HepG2 (cell line): ENCODE measurements at regions not wholly inside any gene's neighbourhood (a gene's known extent, or its start where the extent isn't known, plus 50 kb on each side); places are given as distances from the start of the nearest gene placed in this dataset.

Experiments used
- ATAC-seq: fragments of 200-7000 bp; cut with Tn5 transposase; 3 replicates; pipeline ENCODE4 v1.9.1; 2020; ENCODE audit warnings: mild to moderate bottlenecking, moderate library complexity
- BruUV-seq: library from RNA; stranded (reverse); fragments of 400-500 nt; replicated peaks from 2 replicates; lab custom pipeline; 2021; lab: Mats Ljungman, UMichigan
- CTCF ChIA-PET: fragments of 300-600 bp; formaldehyde crosslinking; extraction: SDS; loops from one replicate; lab custom pipeline; 2021; ENCODE audit warnings: low total read pairs, inconsistent platforms, low intra/inter-chr PET ratio; lab: Yijun Ruan, JAX
- POLR2A ChIA-PET: fragments of 350-600 bp; sonication (Branson Sonifier 250); formaldehyde crosslinking; loops from one replicate; lab custom pipeline; 2020; ENCODE audit warnings: antibody characterized with exemption, inconsistent platforms; lab: Yijun Ruan, JAX
- DNase-seq: peaks from one replicate; pipeline ENCODE4 v3.0.0-alpha.2; 2015; ENCODE audit warnings: low spot score
- FAIRE-seq: peaks from 3 replicates; lab custom pipeline; 2011; peaks lifted over from hg19 to GRCh38; lab: Jason Lieb, UNC
- H2AFZ ChIP-seq: one replicate; pipeline ENCODE4 v1.6.1; 2011; ENCODE audit warnings: low read length, inconsistent platforms
- H3K27ac ChIP-seq: fragments of 300-600 bp; 3 replicates; pipeline ENCODE4 v1.8.0; 2011; ENCODE audit warnings: mixed run types, mild to moderate bottlenecking, mixed read lengths, low read length, inconsistent platforms; ENCODE audit not compliant: insufficient read depth; ENCODE audit errors: extremely low read length
- H3K27me3 ChIP-seq, 2 experiments: fragments of 200-600 bp in 1 of 2; 2 replicates in 1 of 2; 3 replicates in 1 of 2; pipeline versions ENCODE4 v1.6.0 to v1.8.0; 2011; ENCODE audit warnings: low read length in 2 of 2, mild to moderate bottlenecking in 2 of 2, moderate library complexity in 2 of 2, inconsistent platforms in 1 of 2; ENCODE audit not compliant: insufficient read depth in 2 of 2, control insufficient read depth in 1 of 2
- H3K36me3 ChIP-seq, 2 experiments: fragments of 200-600 bp in 1 of 2; replicated peaks in 1 of 2; 2 replicates in 1 of 2; 3 replicates in 1 of 2; pipeline versions ENCODE4 v1.5.1 to v1.8.0; 2011; ENCODE audit warnings: low read length in 2 of 2, inconsistent platforms in 1 of 2; ENCODE audit not compliant: insufficient read depth in 2 of 2, control insufficient read depth in 1 of 2
- H3K4me1 ChIP-seq: 2 replicates; pipeline ENCODE4 v1.5.1; 2012; ENCODE audit warnings: low read length, inconsistent platforms; ENCODE audit not compliant: insufficient read depth
- H3K4me2 ChIP-seq: 2 replicates; pipeline ENCODE4 v1.6.0; 2011; ENCODE audit warnings: low read depth, low read length, inconsistent platforms
- H3K4me3 ChIP-seq, 3 experiments: fragments of 200-600 bp in 1 of 3; sonication (generic), shearing (Covaris generic) in 1 of 3; replicated peaks in 1 of 3; 2 replicates each; pipeline ENCODE4 v1.5.1; 2011 to 2016; ENCODE audit warnings: low read length in 3 of 3, inconsistent platforms in 2 of 3, low read depth in 2 of 3, mild to moderate bottlenecking in 2 of 3, control low read depth in 1 of 3, mixed read lengths in 1 of 3; ENCODE audit not compliant: insufficient read depth in 1 of 3
- H3K79me2 ChIP-seq: one replicate; pipeline ENCODE4 v1.6.1; 2011; ENCODE audit warnings: low read length, inconsistent platforms; ENCODE audit not compliant: insufficient read depth
- H3K9ac ChIP-seq: 2 replicates; pipeline ENCODE4 v1.6.0; 2011; ENCODE audit warnings: mild to moderate bottlenecking, low read depth, low read length, inconsistent platforms; ENCODE audit not compliant: insufficient read depth
- H3K9me3 ChIP-seq: 2 replicates; pipeline ENCODE4 v1.5.1; 2012; ENCODE audit warnings: mild to moderate bottlenecking, low read length
- H4K20me1 ChIP-seq: 2 replicates; pipeline ENCODE4 v1.6.0; 2011; ENCODE audit warnings: inconsistent platforms, mild to moderate bottlenecking, low read length, moderate library complexity; ENCODE audit not compliant: insufficient read depth
- CHCHD3 ChIP-seq: sonication (generic); formaldehyde crosslinking; IDR thresholded peaks from 2 replicates; pipeline ENCODE4 v1.8.0; 2022; ENCODE audit warnings: mild to moderate bottlenecking, missing genetic modification reagents, moderate library complexity
- CREB1 ChIP-seq, 2 experiments: fragments of 450-650 bp in 1 of 2; IDR thresholded peaks; 2 replicates each; pipeline ENCODE4 v1.6.1; 2016 to 2017; ENCODE audit warnings: control low read depth in 1 of 2, mild to moderate bottlenecking in 1 of 2, missing compliant biosample characterization in 1 of 2, missing genetic modification characterization in 1 of 2
- FOSL1 ChIP-seq: sonication (generic); formaldehyde crosslinking; IDR thresholded peaks from 2 replicates; pipeline ENCODE4 v1.9.0; 2021; ENCODE audit warnings: missing genetic modification reagents, borderline replicate concordance
- HDAC2 ChIP-seq: sonication (generic); formaldehyde crosslinking; IDR thresholded peaks from 2 replicates; pipeline ENCODE4 v1.4.0; 2020; ENCODE audit warnings: missing genetic modification reagents
- IRF9 ChIP-seq: sonication (generic); formaldehyde crosslinking; IDR thresholded peaks from 2 replicates; pipeline ENCODE4 v1.8.0; 2022; ENCODE audit warnings: missing genetic modification reagents, mild to moderate bottlenecking, borderline replicate concordance
- JARID2 ChIP-seq: sonication (generic); formaldehyde crosslinking; IDR thresholded peaks from 2 replicates; pipeline ENCODE4 v1.8.1; 2023; ENCODE audit warnings: missing genetic modification reagents, inconsistent platforms; ENCODE audit not compliant: insufficient replicate concordance
- NR2C2 ChIP-seq: sonication (generic); formaldehyde crosslinking; IDR thresholded peaks from 2 replicates; pipeline ENCODE4 v1.4.0; 2020; ENCODE audit warnings: missing genetic modification reagents, mild to moderate bottlenecking, moderate library complexity, borderline replicate concordance
- REL ChIP-seq: sonication (generic); formaldehyde crosslinking; conservative IDR thresholded peaks from 2 replicates; pipeline ENCODE4 v1.8.0; 2022; ENCODE audit warnings: mild to moderate bottlenecking, missing genetic modification reagents, moderate library complexity
- SP5 ChIP-seq: IDR thresholded peaks from 2 replicates; pipeline ENCODE4 v1.6.1; 2016; ENCODE audit warnings: low read depth, borderline replicate concordance
- TBP ChIP-seq: sonication (generic); formaldehyde crosslinking; IDR thresholded peaks from 2 replicates; pipeline ENCODE4 v1.5.0; 2020; ENCODE audit warnings: missing genetic modification reagents
- YEATS2 ChIP-seq: sonication (generic); formaldehyde crosslinking; IDR thresholded peaks from 2 replicates; pipeline ENCODE4 v1.4.0; 2020; ENCODE audit warnings: missing genetic modification reagents, borderline replicate concordance
- ZFP82 ChIP-seq: sonication (generic); formaldehyde crosslinking; IDR thresholded peaks from 2 replicates; pipeline ENCODE4 v1.5.1; 2020; ENCODE audit warnings: mild to moderate bottlenecking, missing genetic modification reagents, borderline replicate concordance
- ZFP90 ChIP-seq: sonication (generic); formaldehyde crosslinking; IDR thresholded peaks from 2 replicates; pipeline ENCODE4 v1.8.0; 2022; ENCODE audit warnings: missing genetic modification reagents, mild to moderate bottlenecking, inconsistent platforms, borderline replicate concordance
- ZNF138 ChIP-seq: sonication (generic); formaldehyde crosslinking; IDR thresholded peaks from 2 replicates; pipeline ENCODE4 v1.5.0; 2020; ENCODE audit warnings: mild to moderate bottlenecking, low read depth, missing genetic modification reagents
- ZNF501 ChIP-seq: sonication (generic); formaldehyde crosslinking; IDR thresholded peaks from 2 replicates; pipeline ENCODE4 v1.5.1; 2020; ENCODE audit warnings: mild to moderate bottlenecking, moderate library complexity, missing genetic modification reagents
- ZNF576 ChIP-seq: sonication (generic); formaldehyde crosslinking; IDR thresholded peaks from 2 replicates; pipeline ENCODE4 v1.4.0; 2020; ENCODE audit warnings: mild to moderate bottlenecking, missing genetic modification reagents
- ZNF841 ChIP-seq: sonication (generic); formaldehyde crosslinking; IDR thresholded peaks from 2 replicates; pipeline ENCODE4 v1.8.1; 2023; ENCODE audit warnings: missing genetic modification reagents, borderline replicate concordance
- WGBS: methylation state at CpG from one replicate; pipeline ENCODE4 v1.1.6; 2017; ENCODE audit warnings: low lambda C conversion rate; 5-methylcytosine and 5-hydroxymethylcytosine counted together
- in situ Hi-C: cut with HindIII; loops from 2 replicates; pipeline ENCODE4 v1.10.0; 2017; ENCODE audit warnings: low pct_unique_long_range_greater_than_20kb; ENCODE audit not compliant: extremely low pct_ligation_motif_present
- intact Hi-C: fragments of 100-400 bp; cut with micrococcal nuclease; formaldehyde crosslinking; loops from one replicate; pipeline ENCODE4 v1.10.0; 2022; ENCODE audit not compliant: unreplicated experiment
- TF ChIP-seq, protein P1 (sequence below): sonication (generic); formaldehyde crosslinking; IDR thresholded peaks from 2 replicates; pipeline ENCODE4 v1.4.0; 2020; ENCODE audit warnings: missing genetic modification reagents, borderline replicate concordance
- TF ChIP-seq, protein P2 (sequence below): sonication (generic); formaldehyde crosslinking; IDR thresholded peaks from 2 replicates; pipeline ENCODE4 v1.8.0; 2022; ENCODE audit warnings: missing genetic modification reagents, mild to moderate bottlenecking, inconsistent platforms, borderline replicate concordance
- TF ChIP-seq, protein P3 (sequence below), 2 experiments: fragments of 450-650 bp in 1 of 2; sonication (generic) in 1 of 2; formaldehyde crosslinking; IDR thresholded peaks; 2 replicates each; pipeline versions ENCODE4 v1.5.0 to v1.8.0; 2020 to 2022; ENCODE audit warnings: mild to moderate bottlenecking in 1 of 2, missing genetic modification reagents in 1 of 2

- H4K20me1 ChIP-seq: no peaks in the 10 kb centered on the region
- intact Hi-C loops: no loop called here
- in situ Hi-C loops: no loop called here
- H3K9me3 ChIP-seq: no peaks in the 10 kb centered on the region
- ChIA-PET CTCF (no interaction called here), POLR2A (no interaction called here)
- no peak overlapping the region for H3K9ac ChIP-seq
- no TSS peak for BruUV-seq
- no peak overlapping the region for H3K4me2 ChIP-seq
- no peak for DNase-seq
- FAIRE-seq: no peak
- H3K36me3 ChIP-seq: no peaks in the 10 kb centered on the region
- no peak overlapping the region for H2AFZ ChIP-seq
- no peak for TF ChIP-seq ZNF501 (CRISPR knock-in tag)
- no peak for TF ChIP-seq FOSL1 (CRISPR knock-in tag)
- no peak for TF ChIP-seq ZNF138 (CRISPR knock-in tag)
- TF ChIP-seq CREB1 (IDR thresholded peaks at IDR 0.05): no peak
- no peak for TF ChIP-seq CREB1 (CRISPR knock-in tag; IDR thresholded peaks at IDR 0.05)
- no peak for TF ChIP-seq TBP
- no peak for TF ChIP-seq ZFP90
- no peak for TF ChIP-seq HDAC2
- no peak for TF ChIP-seq IRF9 (CRISPR knock-in tag)
- no peak for TF ChIP-seq ZNF576 (CRISPR knock-in tag)
- no peak for TF ChIP-seq REL (CRISPR knock-in tag)
- TF ChIP-seq ZNF841 (CRISPR knock-in tag): no peak
- TF ChIP-seq YEATS2 (CRISPR knock-in tag): no peak
- TF ChIP-seq, protein P1, sequence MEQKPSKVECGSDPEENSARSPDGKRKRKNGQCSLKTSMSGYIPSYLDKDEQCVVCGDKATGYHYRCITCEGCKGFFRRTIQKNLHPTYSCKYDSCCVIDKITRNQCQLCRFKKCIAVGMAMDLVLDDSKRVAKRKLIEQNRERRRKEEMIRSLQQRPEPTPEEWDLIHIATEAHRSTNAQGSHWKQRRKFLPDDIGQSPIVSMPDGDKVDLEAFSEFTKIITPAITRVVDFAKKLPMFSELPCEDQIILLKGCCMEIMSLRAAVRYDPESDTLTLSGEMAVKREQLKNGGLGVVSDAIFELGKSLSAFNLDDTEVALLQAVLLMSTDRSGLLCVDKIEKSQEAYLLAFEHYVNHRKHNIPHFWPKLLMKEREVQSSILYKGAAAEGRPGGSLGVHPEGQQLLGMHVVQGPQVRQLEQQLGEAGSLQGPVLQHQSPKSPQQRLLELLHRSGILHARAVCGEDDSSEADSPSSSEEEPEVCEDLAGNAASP (CRISPR knock-in tag): no peak
- no peak for TF ChIP-seq ZFP82 (CRISPR knock-in tag)
- TF ChIP-seq CHCHD3 (CRISPR knock-in tag): no peak
- TF ChIP-seq, protein P2, sequence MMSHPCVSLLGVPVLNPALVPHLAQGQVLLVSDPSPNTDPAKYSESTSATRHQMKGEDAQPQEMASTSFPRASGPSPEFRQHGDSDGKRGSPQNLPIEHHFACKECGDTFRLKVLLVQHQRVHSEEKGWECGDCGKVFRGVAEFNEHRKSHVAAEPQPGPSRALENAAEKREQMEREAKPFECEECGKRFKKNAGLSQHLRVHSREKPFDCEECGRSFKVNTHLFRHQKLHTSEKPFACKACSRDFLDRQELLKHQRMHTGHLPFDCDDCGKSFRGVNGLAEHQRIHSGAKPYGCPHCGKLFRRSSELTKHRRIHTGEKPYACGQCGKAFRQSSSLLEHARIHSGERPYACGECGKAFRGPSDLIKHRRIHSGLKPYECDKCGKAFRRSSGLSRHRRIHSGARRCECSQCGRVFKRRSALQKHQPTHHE (CRISPR knock-in tag): no peak
- TF ChIP-seq JARID2 (CRISPR knock-in tag): no peak
- no peak for TF ChIP-seq SP5 (CRISPR knock-in tag)
- TF ChIP-seq NR2C2 (CRISPR knock-in tag): no peak
- TF ChIP-seq, protein P3, sequence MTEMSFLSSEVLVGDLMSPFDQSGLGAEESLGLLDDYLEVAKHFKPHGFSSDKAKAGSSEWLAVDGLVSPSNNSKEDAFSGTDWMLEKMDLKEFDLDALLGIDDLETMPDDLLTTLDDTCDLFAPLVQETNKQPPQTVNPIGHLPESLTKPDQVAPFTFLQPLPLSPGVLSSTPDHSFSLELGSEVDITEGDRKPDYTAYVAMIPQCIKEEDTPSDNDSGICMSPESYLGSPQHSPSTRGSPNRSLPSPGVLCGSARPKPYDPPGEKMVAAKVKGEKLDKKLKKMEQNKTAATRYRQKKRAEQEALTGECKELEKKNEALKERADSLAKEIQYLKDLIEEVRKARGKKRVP (CRISPR knock-in tag; IDR thresholded peaks at IDR 0.05): no peak
- H3K27ac ChIP-seq: no peak overlapping the region
- ATAC-seq: no peak
- H3K79me2 ChIP-seq: no peaks in the 10 kb centered on the region
- WGBS: 13% methylated on average over 15 of the region's 16 CpGs
- H3K27me3 ChIP-seq: peaks cover 1 to 19% of the 10 kb centered on the region in 2 experiments; a peak in 1 of 5 replicates
- H3K4me3 ChIP-seq: no peak overlapping the region
- H3K4me1 ChIP-seq: no peaks in the 10 kb centered on the region
Measured at GRCh38 chr5:3337812-3338541, 257.7 kb upstream of the IRX1 start.
